H1 (cell line): ENCODE measurements at regions not wholly inside any gene's neighbourhood (a gene's known extent, or its start where the extent isn't known, plus 50 kb on each side); places are given as distances from the start of the nearest gene placed in this dataset.
A peak's percentile ranks its signal among the peaks of the same experiment; 100 is the strongest.

Source experiments
- CTCF ChIA-PET: fragments of 300-600 bp; sonication (Branson Sonifier 250); formaldehyde crosslinking; loops from one replicate; lab custom pipeline; 2021; ENCODE audit not compliant: partially characterized antibody; lab: Charles Lee
- POLR2A ChIA-PET: fragments of 300-600 bp; sonication (Branson Sonifier 250); formaldehyde crosslinking; loops from one replicate; lab custom pipeline; 2021; ENCODE audit warnings: inconsistent platforms; ENCODE audit not compliant: partially characterized antibody; lab: Charles Lee
- DNase-seq, 2 experiments: peaks; one replicate each; pipeline versions ENCODE4 v3.0.0 to v3.0.0-alpha.2; 2010 to 2022; ENCODE audit warnings: low spot score in 2 of 2, low read depth in 1 of 2, mixed read lengths in 1 of 2
- FAIRE-seq: peaks from 2 replicates; lab custom pipeline; 2011; peaks lifted over from hg19 to GRCh38; lab: Jason Lieb, UNC
- H2AFZ ChIP-seq: 2 replicates; pipeline ENCODE4 v1.8.1; 2012; ENCODE audit warnings: low read length, inconsistent platforms
- H2AK5ac ChIP-seq: 2 replicates; pipeline ENCODE4 v1.6.1; 2013; ENCODE audit warnings: low read depth, low read length
- H2BK120ac ChIP-seq: replicated peaks from 2 replicates; pipeline ENCODE3; 2013; ENCODE audit warnings: low read depth, low read length, inconsistent platforms
- H2BK12ac ChIP-seq: 2 replicates; pipeline ENCODE4 v1.6.1; 2013; ENCODE audit warnings: low read depth, low read length
- H2BK15ac ChIP-seq: 2 replicates; pipeline ENCODE4 v1.6.1; 2013; ENCODE audit warnings: low read length
- H2BK20ac ChIP-seq: 2 replicates; pipeline ENCODE4 v1.6.1; 2013; ENCODE audit warnings: low read length
- H2BK5ac ChIP-seq: 2 replicates; pipeline ENCODE4 v1.6.1; 2013; ENCODE audit warnings: low read depth, low read length
- H3K14ac ChIP-seq: 2 replicates; pipeline ENCODE4 v1.6.1; 2013; ENCODE audit warnings: inconsistent platforms; ENCODE audit not compliant: insufficient read length
- H3K18ac ChIP-seq: 2 replicates; pipeline ENCODE4 v1.6.1; 2013; ENCODE audit warnings: low read length; ENCODE audit errors: extremely low read depth
- H3K23ac ChIP-seq: 2 replicates; pipeline ENCODE4 v1.6.1; 2013; ENCODE audit warnings: inconsistent platforms; ENCODE audit not compliant: insufficient read length
- H3K23me2 ChIP-seq: 2 replicates; pipeline ENCODE4 v1.6.1; 2013; ENCODE audit warnings: low read depth, low read length
- H3K27ac ChIP-seq: 2 replicates; pipeline ENCODE4 v1.6.1; 2011; ENCODE audit warnings: low read depth, low read length, inconsistent platforms
- H3K27me3 ChIP-seq, 4 experiments: replicated peaks in 1 of 4; 1 replicate in 1 of 4; 2 replicates in 3 of 4; pipeline versions ENCODE4 v1.6.1 to v1.8.1; 2011 to 2013; ENCODE audit warnings: low read length in 3 of 4, mild to moderate bottlenecking in 3 of 4, inconsistent platforms in 2 of 4, mixed read lengths in 2 of 4, moderate library complexity in 1 of 4; ENCODE audit not compliant: control insufficient read depth in 3 of 4, insufficient read depth in 3 of 4; ENCODE audit errors: extremely low read depth in 1 of 4
- H3K36me3 ChIP-seq, 4 experiments: 2 replicates each; pipeline versions ENCODE4 v1.6.1 to v1.8.1; 2011 to 2013; ENCODE audit warnings: mild to moderate bottlenecking in 4 of 4, low read length in 3 of 4, moderate library complexity in 2 of 4, control low read depth in 1 of 4, inconsistent platforms in 1 of 4; ENCODE audit not compliant: insufficient read depth in 4 of 4, control insufficient read depth in 2 of 4
- H3K4ac ChIP-seq: replicated peaks from 2 replicates; pipeline ENCODE3; 2013; ENCODE audit warnings: low read length, low read depth, mixed read lengths, inconsistent platforms; ENCODE audit not compliant: insufficient read length
- H3K4me1 ChIP-seq, 4 experiments: replicated peaks in 1 of 4; 1 replicate in 1 of 4; 2 replicates in 3 of 4; pipeline versions ENCODE4 v1.6.1 to v1.8.1; 2011 to 2013; ENCODE audit warnings: low read length in 3 of 4, inconsistent platforms in 2 of 4, mixed read lengths in 1 of 4; ENCODE audit not compliant: insufficient read depth in 4 of 4, control insufficient read depth in 3 of 4
- H3K4me2 ChIP-seq, 2 experiments: 2 replicates each; pipeline versions ENCODE4 v1.6.1 to v1.8.1; 2011 to 2013; ENCODE audit warnings: low read depth in 2 of 2, low read length in 2 of 2, control low read depth in 1 of 2, inconsistent platforms in 1 of 2, mild to moderate bottlenecking in 1 of 2; ENCODE audit not compliant: insufficient read depth in 1 of 2
- H3K4me3 ChIP-seq, 4 experiments: fragments of 200-600, 300-600 bp in 1 of 4; sonication (generic), shearing (Covaris generic), sonication (Bioruptor Twin) in 1 of 4; 2 replicates each; pipeline versions ENCODE4 v1.5.1 to v1.8.1; 2011 to 2016; ENCODE audit warnings: low read length in 4 of 4, low read depth in 3 of 4, control low read depth in 2 of 4, inconsistent platforms in 2 of 4, mild to moderate bottlenecking in 2 of 4, mixed read lengths in 1 of 4, moderate library complexity in 1 of 4; ENCODE audit not compliant: insufficient read depth in 2 of 4; ENCODE audit errors: extremely low read depth in 1 of 4
- H3K56ac ChIP-seq: replicated peaks from 2 replicates; pipeline ENCODE3; 2013; ENCODE audit warnings: low read depth, mild to moderate bottlenecking, mixed read lengths, low read length, inconsistent platforms; ENCODE audit not compliant: insufficient read length
- H3K79me1 ChIP-seq: 2 replicates; pipeline ENCODE4 v1.6.1; 2013; ENCODE audit warnings: low read depth, low read length, control low read depth
- H3K79me2 ChIP-seq, 2 experiments: 2 replicates each; pipeline versions ENCODE4 v1.6.1 to v1.8.1; 2012 to 2013; ENCODE audit warnings: low read length in 2 of 2, mild to moderate bottlenecking in 2 of 2, inconsistent platforms in 1 of 2; ENCODE audit not compliant: insufficient read depth in 2 of 2, control insufficient read depth in 1 of 2
- H3K9ac ChIP-seq, 4 experiments: replicated peaks in 1 of 4; 1 replicate in 1 of 4; 2 replicates in 3 of 4; pipeline versions ENCODE4 v1.6.1 to v1.8.1; 2011 to 2013; ENCODE audit warnings: low read depth in 3 of 4, low read length in 3 of 4, control low read depth in 2 of 4, mild to moderate bottlenecking in 2 of 4, moderate library complexity in 2 of 4, inconsistent platforms in 1 of 4; ENCODE audit errors: extremely low read depth in 1 of 4
- H3K9me3 ChIP-seq, 2 experiments: 2 replicates each; pipeline versions ENCODE4 v1.6.1 to v1.8.1; 2012 to 2013; ENCODE audit warnings: mild to moderate bottlenecking in 2 of 2, moderate library complexity in 2 of 2, control low read depth in 1 of 2, inconsistent platforms in 1 of 2, low read depth in 1 of 2, low read length in 1 of 2, mixed read lengths in 1 of 2; ENCODE audit not compliant: insufficient read depth in 2 of 2
- H4K20me1 ChIP-seq, 2 experiments: replicated peaks in 1 of 2; 2 replicates each; pipeline versions ENCODE3 to v1.8.1; 2011 to 2013; ENCODE audit warnings: inconsistent platforms in 2 of 2, low read length in 2 of 2, mild to moderate bottlenecking in 1 of 2; ENCODE audit not compliant: insufficient read depth in 2 of 2, control insufficient read depth in 1 of 2
- H4K5ac ChIP-seq: 2 replicates; pipeline ENCODE4 v1.6.1; 2013; ENCODE audit warnings: low read length, low read depth, mixed read lengths, inconsistent platforms; ENCODE audit not compliant: insufficient read length
- H4K8ac ChIP-seq: 2 replicates; pipeline ENCODE4 v1.8.0; 2013; ENCODE audit warnings: mild to moderate bottlenecking, moderate library complexity, low read length, inconsistent platforms; ENCODE audit not compliant: insufficient read depth; ENCODE audit errors: extremely low read depth
- H4K91ac ChIP-seq: replicated peaks from 2 replicates; pipeline ENCODE3; 2013; ENCODE audit warnings: low read length, mixed read lengths, inconsistent platforms; ENCODE audit not compliant: insufficient read length
- RAD21 ChIP-seq, 2 experiments: IDR thresholded peaks in 1 of 2; conservative IDR thresholded peaks in 1 of 2; 2 replicates each; pipeline ENCODE4 v1.6.1; 2011; ENCODE audit warnings: low read depth in 2 of 2, low read length in 2 of 2, improper control_type of control experiment in 1 of 2, inconsistent platforms in 1 of 2, mild to moderate bottlenecking in 1 of 2, moderate library complexity in 1 of 2
- SIX5 ChIP-seq: IDR thresholded peaks from 2 replicates; pipeline ENCODE4 v1.6.1; 2011; ENCODE audit warnings: mild to moderate bottlenecking, low read depth, low read length
- WGBS, 2 experiments: shearing (Covaris generic) in 1 of 2; methylation state at CpG; one replicate each; pipeline versions ENCODE4 v1.1.6 to v1.1.7; 2013 to 2015; ENCODE audit warnings: low lambda C conversion rate in 2 of 2, mixed read lengths in 2 of 2, inconsistent platforms in 1 of 2, low coverage in 1 of 2, missing lambda C conversion rate in 1 of 2; ENCODE audit not compliant: insufficient replicate concordance in 2 of 2, insufficient coverage in 1 of 2, insufficient read length in 1 of 2; ENCODE audit errors: extremely low coverage in 1 of 2, missing lambda C conversion rate in 1 of 2; 5-methylcytosine and 5-hydroxymethylcytosine counted together

GRCh38 chr4:19803406-19803805 lies 448.3 kb upstream of the SLIT2 start:
- no peak for TF ChIP-seq SIX5
- TF ChIP-seq RAD21 (IDR thresholded peaks at IDR 0.05 in 1 of 2, conservative IDR thresholded peaks at IDR 0.05 in 1 of 2; ENCODE audit: low read depth in 2 of 2, low read length in 2 of 2), result peak; percentile 18 to 34; a peak in 3 of 4 replicates
- TF ChIP-seq, all 59 proteins: peak for 1
- Histone ChIP-seq H3K4me3 (no peak overlapping the region), H3K9me3 (no peaks in the 10 kb centered on the region), H3K4me2 (no peak overlapping the region), H4K91ac (no peak overlapping the region), H2BK20ac (no peak overlapping the region), H2BK15ac (no peak overlapping the region), H3K79me1 (no peaks in the 10 kb centered on the region), H2BK5ac (no peak overlapping the region), H3K56ac (no peak overlapping the region), H3K4ac (no peak overlapping the region), H3K14ac (no peak overlapping the region), H3K27me3 (no peaks in the 10 kb centered on the region), H3K36me3 (no peaks in the 10 kb centered on the region), H2BK120ac (no peak overlapping the region), H3K23ac (no peak overlapping the region), H4K20me1 (no peaks in the 10 kb centered on the region), H3K27ac (no peak overlapping the region), H2AFZ (no peak overlapping the region), H4K5ac (no peak overlapping the region), H3K79me2 (no peaks in the 10 kb centered on the region), H3K4me1 (no peaks in the 10 kb centered on the region), H2BK12ac (no peak overlapping the region), H3K23me2 (no peaks in the 10 kb centered on the region), H3K18ac (no peak overlapping the region), H3K9ac (no peak overlapping the region), H4K8ac (no peak overlapping the region), H2AK5ac (no peak overlapping the region)
- WGBS, 2 experiments, result 85% methylated on average over 2 of the region's 2 CpGs; no CpG with 5 or more reads in 1 of the 2 experiments
- POLR2A ChIA-PET, result no interaction called here
- CTCF ChIA-PET, result no interaction called here
- FAIRE-seq (no peak), DNase-seq (no peak)
